H9 (cell line): ENCODE measurements at regions not wholly inside any gene's neighbourhood (a gene's known extent, or its start where the extent isn't known, plus 50 kb on each side); places are given as distances from the start of the nearest gene placed in this dataset.

Source experiments
- DNase-seq: peaks from one replicate; pipeline ENCODE4 v3.0.0-alpha.2; 2017
- H2AFZ ChIP-seq: one replicate; pipeline ENCODE4 v1.6.1; 2013; ENCODE audit warnings: mild to moderate bottlenecking, low read length, control low read depth, moderate library complexity
- H2AK5ac ChIP-seq: 2 replicates; pipeline ENCODE4 v1.6.1; 2013; ENCODE audit warnings: low read length, control low read depth, mixed read lengths; ENCODE audit not compliant: insufficient read length
- H2BK120ac ChIP-seq: one replicate; pipeline ENCODE4 v1.6.1; 2013; ENCODE audit warnings: low read depth, mild to moderate bottlenecking, low read length, control low read depth, inconsistent platforms; ENCODE audit not compliant: poor library complexity, severe bottlenecking
- H2BK12ac ChIP-seq: 2 replicates; pipeline ENCODE4 v1.6.1; 2013; ENCODE audit warnings: low read length, control low read depth, mixed read lengths, low read depth; ENCODE audit not compliant: insufficient read length
- H2BK15ac ChIP-seq: 2 replicates; pipeline ENCODE4 v1.6.1; 2013; ENCODE audit warnings: low read depth, low read length, control low read depth
- H2BK20ac ChIP-seq: one replicate; pipeline ENCODE4 v1.6.1; 2013; ENCODE audit warnings: low read depth, mild to moderate bottlenecking, low read length, control low read depth, inconsistent platforms; ENCODE audit not compliant: poor library complexity, severe bottlenecking
- H2BK5ac ChIP-seq: 2 replicates; pipeline ENCODE4 v1.6.1; 2013; ENCODE audit warnings: low read length, control low read depth, mixed read lengths; ENCODE audit not compliant: insufficient read length
- H3K14ac ChIP-seq: 2 replicates; pipeline ENCODE4 v1.6.1; 2013; ENCODE audit warnings: low read length, control low read depth; ENCODE audit not compliant: insufficient read depth
- H3K18ac ChIP-seq: 2 replicates; pipeline ENCODE4 v1.6.1; 2013; ENCODE audit warnings: low read depth, mild to moderate bottlenecking, mixed read lengths, low read length, control low read depth; ENCODE audit not compliant: insufficient read length
- H3K23ac ChIP-seq: 2 replicates; pipeline ENCODE4 v1.6.1; 2013; ENCODE audit warnings: low read length, control low read depth, mixed read lengths, low read depth; ENCODE audit not compliant: insufficient read length
- H3K23me2 ChIP-seq: 2 replicates; pipeline ENCODE4 v1.6.1; 2013; ENCODE audit warnings: low read depth, mild to moderate bottlenecking, mixed read lengths, low read length, control low read depth; ENCODE audit not compliant: insufficient read length, poor library complexity, severe bottlenecking
- H3K27ac ChIP-seq: 2 replicates; pipeline ENCODE4 v1.5.1; 2013; ENCODE audit warnings: low read length, control low read depth, mixed read lengths, low read depth; ENCODE audit not compliant: insufficient read length
- H3K27me3 ChIP-seq: 2 replicates; pipeline ENCODE4 v1.6.1; 2013; ENCODE audit warnings: low read length, control low read depth, inconsistent platforms; ENCODE audit not compliant: insufficient read depth
- H3K4ac ChIP-seq: 2 replicates; pipeline ENCODE4 v1.6.1; 2013; ENCODE audit warnings: low read depth, mild to moderate bottlenecking, control low read depth, inconsistent platforms, low read length, moderate library complexity
- H3K4me1 ChIP-seq: 2 replicates; pipeline ENCODE4 v1.6.1; 2013; ENCODE audit warnings: low read length, control low read depth, inconsistent platforms; ENCODE audit not compliant: insufficient read depth
- H3K4me2 ChIP-seq: 2 replicates; pipeline ENCODE4 v1.6.1; 2013; ENCODE audit warnings: low read length, control low read depth, mixed read lengths; ENCODE audit not compliant: insufficient read length, insufficient read depth
- H3K56ac ChIP-seq: 2 replicates; pipeline ENCODE4 v1.6.1; 2013; ENCODE audit warnings: low read depth, mild to moderate bottlenecking, mixed read lengths, low read length, control low read depth; ENCODE audit not compliant: insufficient read length
- H3K79me1 ChIP-seq: 2 replicates; pipeline ENCODE4 v1.6.1; 2013; ENCODE audit warnings: low read depth, mild to moderate bottlenecking, moderate library complexity, low read length, control low read depth, inconsistent platforms; ENCODE audit not compliant: insufficient read depth, poor library complexity, severe bottlenecking
- H3K79me2 ChIP-seq: 2 replicates; pipeline ENCODE4 v1.6.1; 2013; ENCODE audit warnings: low read length, control low read depth, inconsistent platforms; ENCODE audit not compliant: insufficient read depth
- H3K9ac ChIP-seq: 2 replicates; pipeline ENCODE4 v1.6.1; 2013; ENCODE audit warnings: low read length, control low read depth, mixed read lengths; ENCODE audit not compliant: insufficient read length; ENCODE audit errors: extremely low read depth
- H3K9me3 ChIP-seq: one replicate; pipeline ENCODE4 v1.6.1; 2013; ENCODE audit warnings: low read depth, low read length, inconsistent platforms; ENCODE audit not compliant: control insufficient read depth
- H3T11ph ChIP-seq: one replicate; pipeline ENCODE4 v1.6.1; 2013; ENCODE audit warnings: mild to moderate bottlenecking, low read length, control low read depth, inconsistent platforms
- H4K20me1 ChIP-seq: one replicate; pipeline ENCODE4 v1.6.1; 2013; ENCODE audit not compliant: control insufficient read depth, insufficient read length, insufficient read depth
- H4K5ac ChIP-seq: 2 replicates; pipeline ENCODE4 v1.6.1; 2013; ENCODE audit warnings: low read depth, mild to moderate bottlenecking, mixed read lengths, low read length, control low read depth; ENCODE audit not compliant: insufficient read length
- H4K8ac ChIP-seq: replicated peaks from 2 replicates; pipeline ENCODE4 v1.6.1; 2013; ENCODE audit warnings: low read length, control low read depth, mixed read lengths, low read depth; ENCODE audit not compliant: insufficient read length
- H4K91ac ChIP-seq: 2 replicates; pipeline ENCODE4 v1.6.1; 2013; ENCODE audit warnings: low read depth, mild to moderate bottlenecking, moderate library complexity, mixed read lengths, low read length, control low read depth; ENCODE audit not compliant: insufficient read length
- H3K27ac Mint-ChIP-seq, 3 experiments: 2 replicates in 2 of 3; 3 replicates in 1 of 3; pipeline ENCODE4 v1.8.0; 2020 to 2021; ENCODE audit warnings: mixed read lengths in 3 of 3, mild to moderate bottlenecking in 1 of 3, moderate library complexity in 1 of 3
- H3K27me3 Mint-ChIP-seq: 2 replicates; pipeline ENCODE4 v1.8.0; 2021; ENCODE audit warnings: low read depth, mild to moderate bottlenecking, moderate library complexity, mixed read lengths
- H3K36me3 Mint-ChIP-seq, 3 experiments: 2 replicates in 2 of 3; 3 replicates in 1 of 3; pipeline ENCODE4 v1.8.0; 2020 to 2021; ENCODE audit warnings: low read depth in 3 of 3, mixed read lengths in 3 of 3; ENCODE audit not compliant: insufficient read depth in 1 of 3
- H3K4me1 Mint-ChIP-seq, 2 experiments: 2 replicates each; pipeline ENCODE4 v1.8.0; 2020; ENCODE audit warnings: mixed read lengths in 2 of 2
- H3K4me3 Mint-ChIP-seq, 2 experiments: 2 replicates in 1 of 2; 3 replicates in 1 of 2; pipeline ENCODE4 v1.8.0; 2020 to 2021; ENCODE audit warnings: mild to moderate bottlenecking in 2 of 2, mixed read lengths in 2 of 2, moderate library complexity in 1 of 2
- H3K9me3 Mint-ChIP-seq, 2 experiments: 2 replicates in 1 of 2; 3 replicates in 1 of 2; pipeline ENCODE4 v1.8.0; 2020; ENCODE audit warnings: mild to moderate bottlenecking in 2 of 2, mixed read lengths in 2 of 2, moderate library complexity in 1 of 2
- WGBS: extraction: QIAGEN DNeasy Blood & Tissue Kit; methylation state at CpG from one replicate; pipeline ENCODE4 v1.1.7; 2013; ENCODE audit warnings: missing lambda C conversion rate, low lambda C conversion rate, mixed read lengths; ENCODE audit not compliant: insufficient read length; ENCODE audit errors: extremely low coverage; 5-methylcytosine and 5-hydroxymethylcytosine counted together
- TF ChIP-seq, protein P1 (sequence below): fragments of 200-600 bp; sonication (generic); conservative IDR thresholded peaks from 3 replicates; pipeline ENCODE4 v1.8.0; 2021; ENCODE audit warnings: antibody characterized with exemption, mild to moderate bottlenecking

DNA sequence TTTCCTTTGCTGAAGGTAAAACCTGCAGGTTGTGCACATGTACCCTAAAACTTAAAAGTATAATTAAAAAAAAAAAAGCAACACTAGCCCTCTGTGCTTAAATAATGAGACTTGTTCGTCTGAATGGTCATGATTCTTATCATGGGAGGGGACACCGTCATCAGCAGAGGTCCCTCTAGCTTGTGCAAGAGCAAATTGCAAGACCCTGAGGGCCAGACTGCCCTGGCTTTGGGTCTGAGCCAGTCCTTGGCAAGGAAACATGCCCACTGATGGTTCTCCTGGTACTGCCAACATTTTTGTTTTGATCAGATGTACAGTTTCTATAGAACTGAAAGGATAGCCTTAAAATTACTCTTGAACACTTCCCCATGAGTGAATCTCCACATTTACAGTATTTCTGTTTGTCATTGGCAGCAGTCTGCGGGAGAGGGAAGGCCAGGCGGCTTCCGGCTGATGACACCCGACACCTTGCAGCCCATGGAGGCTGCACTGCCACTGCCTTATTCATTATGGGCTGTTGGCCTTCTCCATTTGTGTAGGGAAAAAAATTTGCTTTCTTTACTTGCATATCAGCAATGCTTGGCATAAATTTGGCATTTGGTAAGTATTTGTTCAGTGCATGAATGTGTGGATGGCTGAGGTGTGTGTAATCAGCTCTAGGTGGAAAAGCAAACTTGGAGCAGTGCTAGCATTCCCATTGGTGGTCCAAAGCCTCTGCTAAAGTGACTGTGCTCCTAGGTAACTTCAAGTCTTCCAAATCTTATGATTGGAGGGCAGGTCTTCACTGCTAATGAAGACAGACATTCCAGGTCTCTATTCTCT, 161.6 kb upstream of the ALKAL2 start:
- H2BK15ac ChIP-seq: no peak overlapping the region

More for the DNA sequence above, 161.6 kb upstream of the ALKAL2 start:
- H3K79me1 ChIP-seq: no peaks in the 10 kb centered on the region
- peak; percentile 38 for DNase-seq
- Mint-ChIP-seq H3K36me3 (no peaks in the 10 kb centered on the region), H3K27ac (no peak overlapping the region), H3K27me3 (no peaks in the 10 kb centered on the region), H3K4me3 (no peak overlapping the region), H3K4me1 (peaks cover 8 to 13% of the 10 kb centered on the region in 2 experiments), H3K9me3 (peaks cover 0 to 4% of the 10 kb centered on the region in 2 experiments; a peak in 1 of 5 replicates)
- H3K14ac ChIP-seq: no peak overlapping the region
- no peak overlapping the region for H4K5ac ChIP-seq
- WGBS: no CpG with 5 or more reads among the region's 6 CpGs
- no peak overlapping the region for H2BK12ac ChIP-seq
- no peak overlapping the region for H3K27ac ChIP-seq
- peaks cover 3% of the 10 kb centered on the region; the same call in 1 of the 2 replicates for H3K4me1 ChIP-seq
- H3K9ac ChIP-seq: no peak overlapping the region
- no peak overlapping the region for H2BK20ac ChIP-seq
- H3K4me2 ChIP-seq: no peak overlapping the region
- H2BK120ac ChIP-seq: no peak overlapping the region
- H2AK5ac ChIP-seq: no peak overlapping the region
- no peak overlapping the region for H3K56ac ChIP-seq
- no peak overlapping the region for H2BK5ac ChIP-seq
- no peaks in the 10 kb centered on the region for H3K27me3 ChIP-seq
- H4K20me1 ChIP-seq: no peaks in the 10 kb centered on the region
- H4K8ac ChIP-seq: no peak overlapping the region
- H3K23me2 ChIP-seq: no peaks in the 10 kb centered on the region
- no peak overlapping the region for H4K91ac ChIP-seq
- H3K23ac ChIP-seq: no peak overlapping the region
- TF ChIP-seq, protein P1, sequence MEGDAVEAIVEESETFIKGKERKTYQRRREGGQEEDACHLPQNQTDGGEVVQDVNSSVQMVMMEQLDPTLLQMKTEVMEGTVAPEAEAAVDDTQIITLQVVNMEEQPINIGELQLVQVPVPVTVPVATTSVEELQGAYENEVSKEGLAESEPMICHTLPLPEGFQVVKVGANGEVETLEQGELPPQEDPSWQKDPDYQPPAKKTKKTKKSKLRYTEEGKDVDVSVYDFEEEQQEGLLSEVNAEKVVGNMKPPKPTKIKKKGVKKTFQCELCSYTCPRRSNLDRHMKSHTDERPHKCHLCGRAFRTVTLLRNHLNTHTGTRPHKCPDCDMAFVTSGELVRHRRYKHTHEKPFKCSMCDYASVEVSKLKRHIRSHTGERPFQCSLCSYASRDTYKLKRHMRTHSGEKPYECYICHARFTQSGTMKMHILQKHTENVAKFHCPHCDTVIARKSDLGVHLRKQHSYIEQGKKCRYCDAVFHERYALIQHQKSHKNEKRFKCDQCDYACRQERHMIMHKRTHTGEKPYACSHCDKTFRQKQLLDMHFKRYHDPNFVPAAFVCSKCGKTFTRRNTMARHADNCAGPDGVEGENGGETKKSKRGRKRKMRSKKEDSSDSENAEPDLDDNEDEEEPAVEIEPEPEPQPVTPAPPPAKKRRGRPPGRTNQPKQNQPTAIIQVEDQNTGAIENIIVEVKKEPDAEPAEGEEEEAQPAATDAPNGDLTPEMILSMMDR: no peak
- H3K4ac ChIP-seq: no peak overlapping the region
- H3K79me2 ChIP-seq: no peaks in the 10 kb centered on the region
- H3K9me3 ChIP-seq: no peaks in the 10 kb centered on the region
- no peak overlapping the region for H3T11ph ChIP-seq
- no peak overlapping the region for H2AFZ ChIP-seq
- no peak overlapping the region for H3K18ac ChIP-seq
